Activated CD4-positive, alpha-beta T cell treated with anti-CD3 and anti-CD28 coated beads for 24 hours (primary cell): ENCODE measurements at regions not wholly inside any gene's neighbourhood (a gene's known extent, or its start where the extent isn't known, plus 50 kb on each side); places are given as distances from the start of the nearest gene placed in this dataset.

Experiments used
- DNase-seq, 2 donors: peaks; one replicate each; pipeline ENCODE4 v3.0.0-alpha.2; 2020; ENCODE audit warnings: low read depth in 2 of 2

- peak in 1 of 2 donors; percentile 18 for DNase-seq
These were observed 57.5 kb upstream of the PRR23E start for GRCh38 chr3:127135241-127136023.

GRCh38 chr3:127136024-127136600 is 56.8 kb upstream of the PRR23E start:
- DNase-seq: no peak

GRCh38 chr3:127136706-127137105 is 56.2 kb upstream of the PRR23E start:
- DNase-seq: no peak

GRCh38 chr3:127137113-127137512 is 55.8 kb upstream of the PRR23E start:
- no peak for DNase-seq

GRCh38 chr3:127137757-127138536 is 55.0 kb upstream of the PRR23E start:
- no peak for DNase-seq

GRCh38 chr3:127139601-127140500 is 53.1 kb upstream of the PRR23E start:
- no peak for DNase-seq

- DNase-seq: no peak
These were observed 52.1 kb upstream of the PRR23E start for GRCh38 chr3:127140501-127141460.

- no peak for DNase-seq
These were observed 50.8 kb upstream of the PRR23E start for GRCh38 chr3:127141921-127142730.
